ENCODE measurements at regions not wholly inside any gene's neighbourhood (a gene's known extent, or its start where the extent isn't known, plus 50 kb on each side); places are given as distances from the start of the nearest gene placed in this dataset.

GRCh38 chr6:68038815-68039408 is 596.2 kb upstream of the ADGRB3 start:
- TF ChIP-seq MAX (IDR thresholded peaks at IDR 0.05) (no peak), YY1 (IDR thresholded peaks at IDR 0.05; ENCODE audit: low read depth) (no peak), FOXM1 (IDR thresholded peaks at IDR 0.05; ENCODE audit: borderline replicate concordance, low read depth) (no peak), ZBTB7A (IDR thresholded peaks at IDR 0.05; ENCODE audit: low read depth) (no peak), USF1 (IDR thresholded peaks at IDR 0.05) (no peak), TEAD4 (IDR thresholded peaks at IDR 0.05) (no peak), CEBPB (IDR thresholded peaks at IDR 0.05) (no peak), RAD21 (IDR thresholded peaks at IDR 0.05; ENCODE audit: low read depth) (no peak), TCF12 (IDR thresholded peaks at IDR 0.05; ENCODE audit: low read depth) (no peak), EP300 (IDR thresholded peaks at IDR 0.05; ENCODE audit: borderline replicate concordance) (no peak), REST (IDR thresholded peaks at IDR 0.05; ENCODE audit: low read depth) (no peak), CREB1 (IDR thresholded peaks at IDR 0.05; ENCODE audit: low read depth) (no peak), EGR1 (IDR thresholded peaks at IDR 0.05) (no peak)

GRCh38 chr6:68032217-68032616 is 602.9 kb upstream of the ADGRB3 start:
- TF ChIP-seq MAX (IDR thresholded peaks at IDR 0.05) (no peak), FOXM1 (IDR thresholded peaks at IDR 0.05; ENCODE audit: borderline replicate concordance, low read depth) (no peak), RAD21 (IDR thresholded peaks at IDR 0.05; ENCODE audit: low read depth) (no peak), TCF12 (IDR thresholded peaks at IDR 0.05; ENCODE audit: low read depth) (no peak), REST (IDR thresholded peaks at IDR 0.05; ENCODE audit: low read depth) (no peak), TAF1 (IDR thresholded peaks at IDR 0.05; ENCODE audit: low read depth) (no peak), CEBPB (IDR thresholded peaks at IDR 0.05) (no peak), EGR1 (IDR thresholded peaks at IDR 0.05) (no peak)

- TF ChIP-seq MAX (IDR thresholded peaks at IDR 0.05) (no peak), CREB1 (IDR thresholded peaks at IDR 0.05; ENCODE audit: low read depth) (no peak), CEBPB (IDR thresholded peaks at IDR 0.05) (no peak), EP300 (IDR thresholded peaks at IDR 0.05; ENCODE audit: borderline replicate concordance) (no peak), NFIC (IDR thresholded peaks at IDR 0.05) (no peak), USF1 (IDR thresholded peaks at IDR 0.05) (no peak), ZBTB7A (IDR thresholded peaks at IDR 0.05; ENCODE audit: low read depth) (no peak), FOXM1 (IDR thresholded peaks at IDR 0.05; ENCODE audit: borderline replicate concordance, low read depth) (no peak), TAF1 (IDR thresholded peaks at IDR 0.05; ENCODE audit: low read depth) (no peak), TEAD4 (IDR thresholded peaks at IDR 0.05) (no peak), YY1 (IDR thresholded peaks at IDR 0.05; ENCODE audit: low read depth) (no peak), EGR1 (IDR thresholded peaks at IDR 0.05) (no peak), TCF12 (IDR thresholded peaks at IDR 0.05; ENCODE audit: low read depth) (no peak), REST (IDR thresholded peaks at IDR 0.05; ENCODE audit: low read depth) (no peak), RAD21 (IDR thresholded peaks at IDR 0.05; ENCODE audit: low read depth) (no peak)
Measured at GRCh38 chr6:68031054-68031453, 604.0 kb upstream of the ADGRB3 start.

GRCh38 chr6:68026483-68026882 is 608.6 kb upstream of the ADGRB3 start:
- TF ChIP-seq NFIC (IDR thresholded peaks at IDR 0.05) (no peak), RAD21 (IDR thresholded peaks at IDR 0.05; ENCODE audit: low read depth) (no peak), FOXM1 (IDR thresholded peaks at IDR 0.05; ENCODE audit: borderline replicate concordance, low read depth) (no peak), TCF12 (IDR thresholded peaks at IDR 0.05; ENCODE audit: low read depth) (no peak), TEAD4 (IDR thresholded peaks at IDR 0.05) (no peak), USF1 (IDR thresholded peaks at IDR 0.05) (no peak), EGR1 (IDR thresholded peaks at IDR 0.05) (no peak), TAF1 (IDR thresholded peaks at IDR 0.05; ENCODE audit: low read depth) (no peak), CREB1 (IDR thresholded peaks at IDR 0.05; ENCODE audit: low read depth) (no peak), REST (IDR thresholded peaks at IDR 0.05; ENCODE audit: low read depth) (no peak), MAX (IDR thresholded peaks at IDR 0.05) (no peak), ZBTB7A (IDR thresholded peaks at IDR 0.05; ENCODE audit: low read depth) (no peak), CEBPB (IDR thresholded peaks at IDR 0.05) (no peak), EP300 (IDR thresholded peaks at IDR 0.05; ENCODE audit: borderline replicate concordance) (no peak), YY1 (IDR thresholded peaks at IDR 0.05; ENCODE audit: low read depth) (no peak)
